ENCODE measurements at regions not wholly inside any gene's neighbourhood (a gene's known extent, or its start where the extent isn't known, plus 50 kb on each side); places are given as distances from the start of the nearest gene placed in this dataset.

DNA sequence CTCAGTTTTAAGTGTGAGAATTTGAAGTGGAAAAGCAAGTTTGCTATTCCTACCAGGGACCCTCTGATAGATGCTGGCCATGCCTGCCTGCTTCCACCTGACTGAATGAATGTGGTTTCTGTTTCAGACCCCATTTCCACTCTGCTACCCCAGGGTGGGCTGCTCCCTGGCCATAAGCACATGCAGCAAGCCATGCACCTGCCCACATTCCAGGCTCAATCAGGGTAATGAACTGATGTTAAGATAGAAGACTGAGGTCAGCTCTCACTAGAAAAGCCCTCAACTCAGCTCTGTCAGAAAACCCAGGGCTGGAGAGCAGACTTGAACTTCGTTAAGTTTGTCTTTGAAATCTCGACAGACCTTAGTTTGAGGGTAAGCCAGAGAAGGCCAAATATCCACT lies 333.9 kb downstream of the CYRIA start:
- TF ChIP-seq, protein P1, sequence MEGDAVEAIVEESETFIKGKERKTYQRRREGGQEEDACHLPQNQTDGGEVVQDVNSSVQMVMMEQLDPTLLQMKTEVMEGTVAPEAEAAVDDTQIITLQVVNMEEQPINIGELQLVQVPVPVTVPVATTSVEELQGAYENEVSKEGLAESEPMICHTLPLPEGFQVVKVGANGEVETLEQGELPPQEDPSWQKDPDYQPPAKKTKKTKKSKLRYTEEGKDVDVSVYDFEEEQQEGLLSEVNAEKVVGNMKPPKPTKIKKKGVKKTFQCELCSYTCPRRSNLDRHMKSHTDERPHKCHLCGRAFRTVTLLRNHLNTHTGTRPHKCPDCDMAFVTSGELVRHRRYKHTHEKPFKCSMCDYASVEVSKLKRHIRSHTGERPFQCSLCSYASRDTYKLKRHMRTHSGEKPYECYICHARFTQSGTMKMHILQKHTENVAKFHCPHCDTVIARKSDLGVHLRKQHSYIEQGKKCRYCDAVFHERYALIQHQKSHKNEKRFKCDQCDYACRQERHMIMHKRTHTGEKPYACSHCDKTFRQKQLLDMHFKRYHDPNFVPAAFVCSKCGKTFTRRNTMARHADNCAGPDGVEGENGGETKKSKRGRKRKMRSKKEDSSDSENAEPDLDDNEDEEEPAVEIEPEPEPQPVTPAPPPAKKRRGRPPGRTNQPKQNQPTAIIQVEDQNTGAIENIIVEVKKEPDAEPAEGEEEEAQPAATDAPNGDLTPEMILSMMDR (IDR thresholded peaks at IDR 0.05), result no peak
- TF ChIP-seq ZFX (IDR thresholded peaks at IDR 0.05; ENCODE audit: borderline replicate concordance), result no peak

Data from 22Rv1 (cell line).